Karpas-422 (cell line): ENCODE measurements at regions not wholly inside any gene's neighbourhood (a gene's known extent, or its start where the extent isn't known, plus 50 kb on each side); places are given as distances from the start of the nearest gene placed in this dataset.

ENCODE experiments used
- DNase-seq: peaks from one replicate; pipeline ENCODE4 v3.0.0-alpha.2; 2015
- H2AFZ ChIP-seq: fragments of 200-600 bp; sonication (generic); 2 replicates; pipeline ENCODE4 v1.6.1; 2014; ENCODE audit warnings: antibody characterized with exemption, low read length, mixed read lengths
- H3K27ac ChIP-seq: fragments of 200-600 bp; sonication (generic); 2 replicates; pipeline ENCODE4 v1.5.1; 2014; ENCODE audit warnings: mild to moderate bottlenecking, low read length, moderate library complexity
- H3K27me3 ChIP-seq: fragments of 200-600 bp; sonication (generic); 2 replicates; pipeline ENCODE4 v1.6.1; 2014; ENCODE audit warnings: low read length, mixed read lengths
- H3K36me3 ChIP-seq: fragments of 200-600 bp; sonication (generic); 2 replicates; pipeline ENCODE4 v1.6.1; 2014; ENCODE audit warnings: low read length, mixed read lengths; ENCODE audit not compliant: insufficient read depth
- H3K4me1 ChIP-seq: fragments of 200-600 bp; sonication (generic); 2 replicates; pipeline ENCODE4 v1.6.1; 2014; ENCODE audit warnings: mild to moderate bottlenecking, low read length, mixed read lengths
- H3K4me2 ChIP-seq: fragments of 200-600 bp; sonication (generic); 2 replicates; pipeline ENCODE4 v1.6.1; 2014; ENCODE audit warnings: low read length, low read depth, mild to moderate bottlenecking; ENCODE audit not compliant: poor library complexity, severe bottlenecking
- H3K4me3 ChIP-seq: fragments of 200-600 bp; sonication (generic); 2 replicates; pipeline ENCODE4 v1.5.1; 2014; ENCODE audit warnings: mild to moderate bottlenecking, antibody characterized with exemption, low read length, mixed read lengths
- H3K79me2 ChIP-seq: fragments of 200-600 bp; sonication (generic); 2 replicates; pipeline ENCODE4 v1.6.1; 2014; ENCODE audit warnings: mild to moderate bottlenecking, low read length, mixed read lengths
- H3K9ac ChIP-seq: fragments of 200-600 bp; sonication (generic); 2 replicates; pipeline ENCODE4 v1.6.0; 2014; ENCODE audit warnings: low read length
- H3K9me2 ChIP-seq: fragments of 200-600 bp; sonication (generic), shearing (Covaris generic); replicated peaks from 2 replicates; pipeline ENCODE4 v1.6.0; 2014; ENCODE audit warnings: mild to moderate bottlenecking, low read length, moderate library complexity; ENCODE audit not compliant: insufficient read depth
- H3K9me3 ChIP-seq: fragments of 300-700, 200-600 bp; sonication (generic); 2 replicates; pipeline ENCODE4 v1.6.1; 2014; ENCODE audit warnings: low read length, mixed read lengths
- H4K20me1 ChIP-seq: fragments of 200-600 bp; sonication (generic); 2 replicates; pipeline ENCODE4 v1.6.1; 2014; ENCODE audit warnings: mild to moderate bottlenecking, antibody characterized with exemption, low read length, low read depth; ENCODE audit not compliant: insufficient read depth

GRCh38 chr10:78372806-78373205 lies 339.1 kb downstream of the RPS24 start:
- Histone ChIP-seq H3K9me3 (no peaks in the 10 kb centered on the region), H3K79me2 (no peaks in the 10 kb centered on the region), H3K4me3 (no peak overlapping the region), H3K36me3 (no peaks in the 10 kb centered on the region), H3K4me2 (no peak overlapping the region), H2AFZ (no peak overlapping the region), H3K9me2 (no peaks in the 10 kb centered on the region), H3K9ac (no peak overlapping the region), H4K20me1 (no peaks in the 10 kb centered on the region), H3K27me3 (no peaks in the 10 kb centered on the region), H3K27ac (no peak overlapping the region), H3K4me1 (no peaks in the 10 kb centered on the region)
- no peak for DNase-seq

DNA sequence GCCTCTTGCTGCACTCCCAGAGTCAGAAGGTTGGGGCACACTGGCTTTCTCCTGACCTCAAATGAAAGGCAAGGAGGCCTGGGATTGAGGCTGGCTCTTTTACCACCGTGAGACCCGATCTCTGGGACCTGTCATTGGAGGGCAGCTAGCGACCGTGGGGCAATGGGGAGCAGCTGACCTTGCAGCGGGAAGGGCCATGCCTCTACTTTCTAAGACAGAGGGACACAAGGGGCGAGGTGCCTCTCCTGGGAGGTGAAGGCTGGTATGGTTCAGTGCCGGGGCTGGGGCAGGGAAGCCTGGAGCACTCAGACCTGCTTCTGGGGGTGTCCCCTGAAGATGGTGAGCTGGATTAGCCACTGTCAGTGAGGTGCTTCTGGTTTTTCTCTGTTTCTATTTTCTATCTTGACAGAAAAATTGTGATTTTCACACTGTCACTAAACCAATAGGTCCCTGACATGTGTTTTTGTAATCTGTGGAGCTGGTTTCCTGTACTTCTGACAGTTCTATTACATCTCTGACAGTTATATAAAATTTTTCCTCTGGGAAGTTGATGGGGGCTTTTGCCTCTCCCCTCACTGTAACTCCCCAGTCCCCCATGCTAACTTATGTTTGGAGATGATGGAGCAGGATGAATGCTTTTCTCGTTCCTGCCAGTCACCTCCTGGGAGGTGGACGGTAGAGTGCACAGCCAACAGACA lies 340.8 kb downstream of the RPS24 start:
- Histone ChIP-seq H3K9ac (no peak overlapping the region), H3K27me3 (no peaks in the 10 kb centered on the region), H3K4me3 (no peak overlapping the region), H3K9me2 (no peaks in the 10 kb centered on the region), H3K27ac (no peak overlapping the region), H3K4me2 (no peak overlapping the region), H3K36me3 (no peaks in the 10 kb centered on the region), H2AFZ (no peak overlapping the region), H4K20me1 (no peaks in the 10 kb centered on the region), H3K9me3 (no peaks in the 10 kb centered on the region), H3K4me1 (no peaks in the 10 kb centered on the region), H3K79me2 (no peaks in the 10 kb centered on the region)
- no peak for DNase-seq

DNA sequence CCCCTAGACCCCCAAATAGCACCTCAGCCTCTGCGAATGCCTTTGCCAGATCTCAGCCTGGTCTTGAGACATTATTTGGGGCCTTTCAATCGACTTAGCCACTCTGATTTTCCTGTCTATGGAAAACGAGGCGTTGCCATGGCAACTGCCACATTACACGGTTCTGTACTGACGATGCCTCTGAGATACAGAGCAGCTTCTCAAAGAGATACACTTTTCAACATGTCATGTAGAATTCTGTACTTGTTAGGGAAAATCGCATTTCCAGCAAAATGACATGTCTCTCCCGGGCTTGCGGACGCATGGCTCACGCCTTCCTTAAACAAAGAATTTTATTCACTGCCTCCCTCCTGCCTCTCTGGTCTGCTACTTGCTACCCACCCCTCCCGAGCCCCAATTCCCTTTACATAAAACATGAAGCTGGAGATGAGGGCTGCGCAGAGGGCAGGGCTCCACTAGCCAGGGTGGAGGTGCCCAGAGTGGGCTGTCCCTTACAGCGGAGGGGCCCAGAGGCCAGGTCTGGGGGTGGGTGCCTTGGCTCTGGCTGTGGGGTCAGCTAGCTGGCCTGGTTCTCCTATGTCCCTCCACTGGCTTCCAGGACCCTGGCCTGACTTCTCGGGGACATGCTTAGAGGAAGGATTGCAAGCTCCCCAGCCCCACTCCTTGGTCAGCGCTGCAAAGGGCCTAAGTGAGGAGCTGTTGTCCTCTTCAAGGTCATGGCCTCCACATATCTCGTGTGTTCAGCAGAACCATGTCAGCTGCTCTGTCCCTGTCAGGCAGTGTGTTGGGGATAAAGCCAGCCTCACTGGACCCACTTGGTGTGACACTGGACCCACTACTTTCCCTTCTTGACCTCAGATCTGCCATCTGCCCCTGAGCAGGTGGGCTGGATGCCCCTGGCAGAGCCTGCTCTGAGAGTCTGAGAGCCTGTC lies 342.5 kb downstream of the RPS24 start:
- H3K9ac ChIP-seq: no peak overlapping the region
- H3K9me3 ChIP-seq: no peaks in the 10 kb centered on the region
- H3K27me3 ChIP-seq: no peaks in the 10 kb centered on the region
- no peaks in the 10 kb centered on the region for H4K20me1 ChIP-seq
- H3K4me2 ChIP-seq: no peak overlapping the region
- H3K4me3 ChIP-seq: no peak overlapping the region
- H3K79me2 ChIP-seq: no peaks in the 10 kb centered on the region
- no peaks in the 10 kb centered on the region for H3K36me3 ChIP-seq
- no peak for DNase-seq
- no peak overlapping the region for H2AFZ ChIP-seq
- H3K27ac ChIP-seq: no peak overlapping the region
- H3K4me1 ChIP-seq: no peaks in the 10 kb centered on the region
- no peaks in the 10 kb centered on the region for H3K9me2 ChIP-seq

DNA sequence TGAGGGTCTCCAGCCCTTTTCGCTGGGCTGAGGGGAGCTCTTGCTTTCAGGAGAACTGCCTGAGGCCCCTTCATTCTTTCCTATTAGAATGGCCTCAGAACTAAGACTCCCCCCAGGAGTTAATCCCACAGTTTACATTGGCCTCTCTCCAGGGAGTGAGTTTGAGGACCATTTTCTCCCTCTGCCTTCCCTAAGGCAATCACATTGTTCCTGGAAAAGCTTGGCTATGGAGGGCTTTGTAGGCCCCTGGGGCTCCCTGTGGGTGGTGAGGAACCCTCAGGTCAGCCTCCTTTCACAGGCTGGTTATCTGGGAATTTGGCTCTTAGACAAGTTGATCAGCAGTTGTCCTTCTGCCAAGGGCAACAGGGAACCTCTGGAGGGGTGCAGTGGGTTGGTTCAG lies 343.7 kb downstream of the RPS24 start:
- Histone ChIP-seq H4K20me1 (no peaks in the 10 kb centered on the region), H2AFZ (no peak overlapping the region), H3K27ac (no peak overlapping the region), H3K36me3 (no peaks in the 10 kb centered on the region), H3K4me1 (no peaks in the 10 kb centered on the region), H3K4me3 (no peak overlapping the region), H3K9me2 (no peaks in the 10 kb centered on the region), H3K27me3 (no peaks in the 10 kb centered on the region), H3K79me2 (no peaks in the 10 kb centered on the region), H3K4me2 (no peak overlapping the region), H3K9ac (no peak overlapping the region), H3K9me3 (no peaks in the 10 kb centered on the region)
- DNase-seq: no peak

GRCh38 chr10:78378192-78378591 lies 344.5 kb downstream of the RPS24 start:
- Histone ChIP-seq H3K4me2 (no peak overlapping the region), H3K9me2 (no peaks in the 10 kb centered on the region), H2AFZ (no peak overlapping the region), H3K27ac (no peak overlapping the region), H3K27me3 (no peaks in the 10 kb centered on the region), H4K20me1 (no peaks in the 10 kb centered on the region), H3K9ac (no peak overlapping the region), H3K4me1 (no peaks in the 10 kb centered on the region), H3K79me2 (no peaks in the 10 kb centered on the region), H3K36me3 (no peaks in the 10 kb centered on the region), H3K4me3 (no peak overlapping the region), H3K9me3 (no peaks in the 10 kb centered on the region)
- no peak for DNase-seq

- H3K4me3 ChIP-seq: no peak overlapping the region
- H3K9me2 ChIP-seq: no peaks in the 10 kb centered on the region
- no peak overlapping the region for H3K27ac ChIP-seq
- H3K79me2 ChIP-seq: no peaks in the 10 kb centered on the region
- no peaks in the 10 kb centered on the region for H3K4me1 ChIP-seq
- H4K20me1 ChIP-seq: no peaks in the 10 kb centered on the region
- no peak overlapping the region for H3K9ac ChIP-seq
- H3K9me3 ChIP-seq: no peaks in the 10 kb centered on the region
- H2AFZ ChIP-seq: no peak overlapping the region
- no peak overlapping the region for H3K4me2 ChIP-seq
- no peaks in the 10 kb centered on the region for H3K27me3 ChIP-seq
- peak; percentile 54 for DNase-seq
- H3K36me3 ChIP-seq: no peaks in the 10 kb centered on the region
These were observed 347.4 kb downstream of the RPS24 start for GRCh38 chr10:78381107-78381506.

- Histone ChIP-seq H4K20me1 (no peaks in the 10 kb centered on the region), H3K4me3 (no peak overlapping the region), H2AFZ (no peak overlapping the region), H3K4me1 (peaks cover 2% of the 10 kb centered on the region), H3K27ac (no peak overlapping the region), H3K36me3 (no peaks in the 10 kb centered on the region), H3K9ac (no peak overlapping the region), H3K27me3 (no peaks in the 10 kb centered on the region), H3K79me2 (no peaks in the 10 kb centered on the region), H3K4me2 (no peak overlapping the region), H3K9me3 (no peaks in the 10 kb centered on the region), H3K9me2 (no peaks in the 10 kb centered on the region)
- no peak for DNase-seq
These were observed 348.4 kb downstream of the RPS24 start for GRCh38 chr10:78382047-78382446.

DNA sequence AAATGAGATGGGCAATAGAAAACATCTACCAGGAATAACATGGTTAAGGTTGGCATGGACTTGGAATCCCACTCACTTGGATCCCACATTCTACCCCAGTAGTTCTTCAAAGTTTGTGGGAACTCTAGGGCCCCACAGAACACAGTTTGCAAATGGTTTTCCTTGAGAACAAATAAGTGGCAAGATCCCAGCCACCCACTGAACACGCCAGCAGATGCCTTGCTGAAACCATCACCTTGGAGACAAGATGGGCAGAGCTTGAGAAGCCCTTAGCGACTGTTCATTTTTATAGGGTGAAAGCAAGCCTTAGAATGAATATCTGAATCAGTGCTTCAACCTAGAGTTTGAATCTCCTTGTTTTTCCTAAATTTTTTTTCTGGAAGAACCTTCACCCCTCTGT lies 349.1 kb downstream of the RPS24 start:
- Histone ChIP-seq H3K4me1 (peaks cover 8% of the 10 kb centered on the region), H3K4me3 (no peak overlapping the region), H3K4me2 (no peak overlapping the region), H3K36me3 (no peaks in the 10 kb centered on the region), H3K79me2 (no peaks in the 10 kb centered on the region), H2AFZ (no peak overlapping the region), H3K9me3 (no peaks in the 10 kb centered on the region), H3K9me2 (no peaks in the 10 kb centered on the region), H3K27ac (no peak overlapping the region), H3K9ac (no peak overlapping the region), H4K20me1 (no peaks in the 10 kb centered on the region), H3K27me3 (no peaks in the 10 kb centered on the region)
- DNase-seq: no peak
